Stimulated activated naive CD8-positive, alpha-beta T cell treated with anti-CD3 and anti-CD28 coated beads, Interleukin-15, Interleukin-2, amounts not matched to agents 100 ng/mL and 50 ng/mL, for 24 hours (primary cell): ENCODE measurements at regions not wholly inside any gene's neighbourhood (a gene's known extent, or its start where the extent isn't known, plus 50 kb on each side); places are given as distances from the start of the nearest gene placed in this dataset.
"Not testable (repeated sequence)": the region's sequence is repeated elsewhere in the genome, so short reads cannot be mapped to it uniquely, and the experiment has no call there.

Experiments
- H3K27ac Mint-ChIP-seq: one replicate; pipeline ENCODE4 v1.8.0; 2021; ENCODE audit warnings: mild to moderate bottlenecking, mixed read lengths
- H3K27me3 Mint-ChIP-seq: one replicate; pipeline ENCODE4 v1.8.0; 2021; ENCODE audit warnings: mixed read lengths
- H3K36me3 Mint-ChIP-seq: one replicate; pipeline ENCODE4 v1.8.0; 2021; ENCODE audit warnings: low read depth, mixed read lengths
- H3K4me1 Mint-ChIP-seq: one replicate; pipeline ENCODE4 v1.8.0; 2021; ENCODE audit warnings: low read depth, mixed read lengths
- H3K4me3 Mint-ChIP-seq: one replicate; pipeline ENCODE4 v1.8.0; 2021; ENCODE audit warnings: mild to moderate bottlenecking, mixed read lengths
- H3K9me3 Mint-ChIP-seq: one replicate; pipeline ENCODE4 v1.8.0; 2021; ENCODE audit warnings: mixed read lengths

DNA sequence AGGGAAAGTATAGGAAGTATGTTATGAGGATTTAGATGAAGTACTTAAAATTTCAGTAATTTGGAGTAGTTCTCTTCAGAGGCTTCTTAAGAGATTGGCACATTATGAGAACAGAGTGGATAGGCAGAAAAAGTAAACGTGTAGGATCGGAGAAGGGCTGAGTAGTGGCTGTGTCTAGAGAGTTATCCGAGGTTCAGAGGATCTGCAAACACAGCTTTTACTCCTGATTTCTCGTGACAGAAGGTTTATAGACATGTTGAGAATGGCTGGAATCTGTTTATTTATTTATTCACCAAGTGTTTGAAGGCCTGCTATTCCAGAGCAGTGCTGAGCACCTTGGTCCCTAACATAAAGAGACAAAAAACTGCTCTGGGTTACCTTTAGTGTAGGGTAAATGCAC lies 51.4 kb upstream of the NIPA1 start:
- H3K4me3 Mint-ChIP-seq, H3K9me3 Mint-ChIP-seq, H3K27ac Mint-ChIP-seq, H3K36me3 Mint-ChIP-seq: not testable (repeated sequence)
- H3K4me1 Mint-ChIP-seq = peaks cover 15% of the 10 kb centered on the region
- H3K27me3 Mint-ChIP-seq = peaks cover 16% of the 10 kb centered on the region

DNA sequence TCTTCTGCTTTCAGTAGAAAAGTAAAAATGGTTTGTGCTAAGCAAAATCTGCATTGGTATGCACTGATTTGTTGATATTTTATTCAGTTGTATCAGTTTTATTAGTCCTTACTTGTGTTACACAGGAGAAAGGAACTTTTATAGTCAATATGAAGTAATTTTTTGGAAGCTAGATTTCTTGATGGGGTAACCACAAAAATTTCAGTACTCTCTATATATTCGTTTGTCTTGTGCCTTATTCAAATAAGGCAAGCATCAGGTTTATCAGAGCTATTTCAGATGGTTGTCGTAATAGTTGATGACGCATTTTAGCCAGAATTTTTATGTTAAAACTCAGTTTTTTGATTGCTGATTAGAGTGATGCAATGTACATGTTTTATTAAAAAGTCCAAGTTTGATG lies 50.7 kb upstream of the NIPA1 start:
- Mint-ChIP-seq H3K9me3 (no peaks in the 10 kb centered on the region), H3K4me3 (no peak overlapping the region), H3K27ac (no peak overlapping the region), H3K36me3 (no peaks in the 10 kb centered on the region), H3K4me1 (peaks cover 19% of the 10 kb centered on the region), H3K27me3 (peaks cover 20% of the 10 kb centered on the region)

DNA sequence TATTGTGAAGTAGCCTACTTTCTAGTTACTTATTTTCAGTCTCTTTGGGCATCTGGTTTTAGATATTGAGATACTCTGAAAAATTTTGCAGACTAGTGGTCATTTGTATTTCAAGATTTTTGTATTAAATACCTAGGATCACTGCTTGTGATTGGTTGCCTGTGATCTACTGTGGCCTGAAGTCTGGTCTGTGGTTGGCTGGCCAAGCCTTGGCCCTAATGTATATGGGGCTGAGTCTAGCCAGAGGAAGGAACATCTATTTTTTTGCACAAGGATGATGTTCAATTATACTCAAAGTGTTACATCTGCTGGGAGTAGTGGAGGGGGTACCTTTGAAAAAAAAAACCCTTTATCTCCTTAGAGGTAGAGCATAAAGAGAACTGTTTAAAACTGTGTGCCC lies 50.2 kb upstream of the NIPA1 start:
- Mint-ChIP-seq H3K27me3 (peaks cover 20% of the 10 kb centered on the region), H3K4me1 (peaks cover 19% of the 10 kb centered on the region)
- not testable (repeated sequence) for H3K27ac Mint-ChIP-seq, H3K4me3 Mint-ChIP-seq, H3K9me3 Mint-ChIP-seq, H3K36me3 Mint-ChIP-seq
